Endothelial cell of umbilical vein (primary cell): ENCODE measurements at regions not wholly inside any gene's neighbourhood (a gene's known extent, or its start where the extent isn't known, plus 50 kb on each side); places are given as distances from the start of the nearest gene placed in this dataset.

Experiments used
- BruUV-seq: library from RNA; stranded (reverse); fragments of 400-500 nt; replicated peaks from 2 replicates; lab custom pipeline; 2021; lab: Mats Ljungman, UMichigan
- CTCF ChIA-PET: fragments of 300-600, 350-600 bp; sonication (Branson Sonifier 250); formaldehyde crosslinking; loops from one replicate; lab custom pipeline; 2021; ENCODE audit warnings: antibody characterized with exemption, inconsistent platforms; lab: Charles Lee
- POLR2A ChIA-PET: fragments of 300-600, 350-600 bp; sonication (Branson Sonifier 250); formaldehyde crosslinking; loops from one replicate; lab custom pipeline; 2021; ENCODE audit warnings: antibody characterized with exemption, inconsistent platforms; lab: Charles Lee
- DNase-seq: peaks from one replicate; pipeline ENCODE4 v3.0.0-alpha.2; 2011; ENCODE audit warnings: low read depth, low spot score
- FAIRE-seq: peaks from 2 replicates; lab custom pipeline; 2011; peaks lifted over from hg19 to GRCh38; lab: Jason Lieb, UNC
- H2AFZ ChIP-seq: 2 replicates; pipeline ENCODE4 v1.6.0; 2012; ENCODE audit warnings: low read depth, low read length, control low read depth, inconsistent platforms
- H3K27ac ChIP-seq: 2 replicates; pipeline ENCODE4 v1.5.1; 2011; ENCODE audit warnings: low read depth, mild to moderate bottlenecking, control low read depth, low read length, moderate library complexity; ENCODE audit not compliant: insufficient read depth
- H3K27me3 ChIP-seq, 2 experiments: 2 replicates each; pipeline versions ENCODE4 v1.6.0 to v1.6.1; 2011; ENCODE audit warnings: low read length in 2 of 2, mixed read lengths in 1 of 2; ENCODE audit not compliant: control insufficient read depth in 2 of 2, insufficient read depth in 2 of 2
- H3K36me3 ChIP-seq, 2 experiments: 2 replicates in 1 of 2; 3 replicates in 1 of 2; pipeline ENCODE4 v1.5.1; 2011; ENCODE audit warnings: low read length in 2 of 2, mild to moderate bottlenecking in 1 of 2, moderate library complexity in 1 of 2; ENCODE audit not compliant: control insufficient read depth in 2 of 2, insufficient read depth in 2 of 2; ENCODE audit errors: extremely low read depth in 1 of 2
- H3K4me1 ChIP-seq: 3 replicates; pipeline ENCODE4 v1.5.1; 2011; ENCODE audit warnings: mild to moderate bottlenecking, low read length; ENCODE audit not compliant: control insufficient read depth, insufficient read depth; ENCODE audit errors: extremely low read depth
- H3K4me2 ChIP-seq: 2 replicates; pipeline ENCODE4 v1.6.1; 2011; ENCODE audit warnings: low read length, control low read depth, mixed read lengths; ENCODE audit not compliant: insufficient read depth
- H3K4me3 ChIP-seq, 3 experiments: fragments of 200-600 bp in 1 of 3; sonication (generic), shearing (Covaris generic) in 1 of 3; replicated peaks in 1 of 3; 2 replicates each; pipeline ENCODE4 v1.5.1; 2011 to 2016; ENCODE audit warnings: control low read depth in 3 of 3, low read length in 3 of 3, mild to moderate bottlenecking in 2 of 3, inconsistent platforms in 1 of 3, low read depth in 1 of 3, moderate library complexity in 1 of 3; ENCODE audit not compliant: insufficient read depth in 1 of 3
- H3K79me2 ChIP-seq: 2 replicates; pipeline ENCODE4 v1.6.0; 2012; ENCODE audit warnings: low read length, inconsistent platforms; ENCODE audit not compliant: control insufficient read depth, insufficient read depth
- H3K9ac ChIP-seq: replicated peaks from 2 replicates; pipeline ENCODE3; 2011; ENCODE audit warnings: low read length, control low read depth; ENCODE audit not compliant: insufficient read depth; ENCODE audit errors: extremely low read depth
- H3K9me1 ChIP-seq: replicated peaks from 3 replicates; pipeline ENCODE4 v1.6.0; 2011; ENCODE audit warnings: mild to moderate bottlenecking, low read length; ENCODE audit not compliant: control insufficient read depth, insufficient read depth; ENCODE audit errors: extremely low read depth
- H3K9me3 ChIP-seq: replicated peaks from 2 replicates; pipeline ENCODE4 v1.5.1; 2012; ENCODE audit warnings: low read length, inconsistent platforms; ENCODE audit not compliant: control insufficient read depth, insufficient read depth
- H4K20me1 ChIP-seq: replicated peaks from 2 replicates; pipeline ENCODE3; 2011; ENCODE audit warnings: mild to moderate bottlenecking, low read length; ENCODE audit not compliant: control insufficient read depth, insufficient read depth; ENCODE audit errors: extremely low read depth
- EZH2 ChIP-seq: IDR thresholded peaks from 2 replicates; pipeline ENCODE4 v1.6.1; 2012; ENCODE audit warnings: borderline replicate concordance, low read depth, mild to moderate bottlenecking, moderate library complexity, low read length, inconsistent platforms; ENCODE audit not compliant: severe bottlenecking
- FOS ChIP-seq: IDR thresholded peaks from 2 replicates; pipeline ENCODE4 v1.6.1; 2011; ENCODE audit warnings: mild to moderate bottlenecking, low read length, moderate library complexity, borderline replicate concordance; ENCODE audit not compliant: insufficient read depth
- GATA2 ChIP-seq: IDR thresholded peaks from 2 replicates; pipeline ENCODE4 v1.7.0; 2011; ENCODE audit warnings: low read depth, mild to moderate bottlenecking, moderate library complexity, mixed read lengths, low read length; ENCODE audit not compliant: insufficient read length, insufficient read depth
- JUN ChIP-seq: IDR thresholded peaks from 2 replicates; pipeline ENCODE4 v1.6.1; 2011; ENCODE audit warnings: borderline replicate concordance, low read depth; ENCODE audit not compliant: insufficient read length, insufficient read depth
- MYC ChIP-seq: IDR thresholded peaks from one replicate; pipeline ENCODE4 v1.6.1; 2011; ENCODE audit warnings: mild to moderate bottlenecking, low read depth, low read length
- POLR2A ChIP-seq: IDR thresholded peaks from 2 replicates; pipeline ENCODE4 v1.6.1; 2012; ENCODE audit warnings: low read depth, mild to moderate bottlenecking, control low read depth, low read length
- POLR2AphosphoS5 ChIP-seq: IDR thresholded peaks from 2 replicates; pipeline ENCODE4 v1.6.1; 2012; ENCODE audit warnings: low read depth, mild to moderate bottlenecking, control low read depth, low read length, moderate library complexity; ENCODE audit not compliant: insufficient read depth
- dilution Hi-C: fragments of 300-500 bp; cut with MboI; formaldehyde crosslinking; loops from one replicate; pipeline ENCODE4 v1.15.0; 2019; ENCODE audit warnings: low sequenced_read_pairs; ENCODE audit not compliant: extremely low pct_ligation_motif_present
- intact Hi-C: fragments of 100-400 bp; cut with micrococcal nuclease; formaldehyde crosslinking; loops from one replicate; pipeline ENCODE4 v1.10.0; 2022
- TF ChIP-seq, protein P1 (sequence below): IDR thresholded peaks from 2 replicates; pipeline ENCODE4 v1.6.1; 2011; ENCODE audit not compliant: insufficient read depth, insufficient read length
- TF ChIP-seq, protein P2 (sequence below), 2 donors: IDR thresholded peaks; 1 replicate in 1 of 2; 2 replicates in 1 of 2; pipeline ENCODE4 v1.5.1; 2011; ENCODE audit warnings: low read length in 2 of 2, mild to moderate bottlenecking in 2 of 2, moderate library complexity in 2 of 2, control low read depth in 1 of 2, inconsistent platforms in 1 of 2, low read depth in 1 of 2; ENCODE audit not compliant: insufficient read depth in 1 of 2; ENCODE audit errors: extremely low read depth in 1 of 2

DNA sequence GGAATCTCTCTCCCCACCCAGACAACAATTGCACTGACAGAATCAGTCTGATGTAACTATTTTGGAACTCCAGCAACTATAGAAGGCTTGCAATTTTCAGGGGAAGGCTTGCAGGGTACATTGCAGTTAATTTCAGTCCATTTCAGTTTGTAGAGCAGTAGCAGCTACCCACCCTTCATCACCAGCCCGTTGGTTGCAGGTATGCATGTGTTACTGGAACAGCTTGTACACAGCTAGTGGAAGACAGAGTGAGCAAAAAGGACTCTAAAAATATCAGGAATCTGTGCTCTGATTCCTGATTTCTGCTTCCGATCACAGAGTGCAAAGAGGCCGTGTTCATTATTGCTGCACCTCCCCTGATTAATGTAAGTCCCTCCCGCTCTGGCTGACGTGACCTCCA, 449.0 kb downstream of the NPHP4 start:
- FAIRE-seq (no peak), DNase-seq (no peak)
- TF ChIP-seq POLR2A (no peak), MYC (no peak), FOS (no peak), JUN (no peak), GATA2 (no peak), POLR2AphosphoS5 (no peak), EZH2 (no peak)
- TF ChIP-seq, protein P1, sequence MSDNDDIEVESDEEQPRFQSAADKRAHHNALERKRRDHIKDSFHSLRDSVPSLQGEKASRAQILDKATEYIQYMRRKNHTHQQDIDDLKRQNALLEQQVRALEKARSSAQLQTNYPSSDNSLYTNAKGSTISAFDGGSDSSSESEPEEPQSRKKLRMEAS = no peak
- TF ChIP-seq, protein P2, sequence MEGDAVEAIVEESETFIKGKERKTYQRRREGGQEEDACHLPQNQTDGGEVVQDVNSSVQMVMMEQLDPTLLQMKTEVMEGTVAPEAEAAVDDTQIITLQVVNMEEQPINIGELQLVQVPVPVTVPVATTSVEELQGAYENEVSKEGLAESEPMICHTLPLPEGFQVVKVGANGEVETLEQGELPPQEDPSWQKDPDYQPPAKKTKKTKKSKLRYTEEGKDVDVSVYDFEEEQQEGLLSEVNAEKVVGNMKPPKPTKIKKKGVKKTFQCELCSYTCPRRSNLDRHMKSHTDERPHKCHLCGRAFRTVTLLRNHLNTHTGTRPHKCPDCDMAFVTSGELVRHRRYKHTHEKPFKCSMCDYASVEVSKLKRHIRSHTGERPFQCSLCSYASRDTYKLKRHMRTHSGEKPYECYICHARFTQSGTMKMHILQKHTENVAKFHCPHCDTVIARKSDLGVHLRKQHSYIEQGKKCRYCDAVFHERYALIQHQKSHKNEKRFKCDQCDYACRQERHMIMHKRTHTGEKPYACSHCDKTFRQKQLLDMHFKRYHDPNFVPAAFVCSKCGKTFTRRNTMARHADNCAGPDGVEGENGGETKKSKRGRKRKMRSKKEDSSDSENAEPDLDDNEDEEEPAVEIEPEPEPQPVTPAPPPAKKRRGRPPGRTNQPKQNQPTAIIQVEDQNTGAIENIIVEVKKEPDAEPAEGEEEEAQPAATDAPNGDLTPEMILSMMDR (IDR thresholded peaks at IDR 0.05; ENCODE audit: extremely low read depth in 1 of 2, insufficient read depth in 1 of 2, low read depth in 1 of 2, low read length in 2 of 2) = no peak
- Histone ChIP-seq H3K4me2 (no peak overlapping the region), H3K9me1 (no peaks in the 10 kb centered on the region), H3K9ac (no peak overlapping the region), H3K79me2 (no peaks in the 10 kb centered on the region), H3K27me3 (no peaks in the 10 kb centered on the region), H3K4me1 (no peaks in the 10 kb centered on the region), H2AFZ (no peak overlapping the region), H3K9me3 (no peaks in the 10 kb centered on the region), H3K27ac (no peak overlapping the region), H3K36me3 (no peaks in the 10 kb centered on the region), H4K20me1 (no peaks in the 10 kb centered on the region), H3K4me3 (no peak overlapping the region)
- dilution Hi-C loops = no loop called here
- POLR2A ChIA-PET = no interaction called here
- intact Hi-C loops = no loop called here
- BruUV-seq = no TSS peak
- CTCF ChIA-PET = no interaction called here
